Astrocyte (in vitro differentiated cells and primary cell): ENCODE measurements at regions not wholly inside any gene's neighbourhood (a gene's known extent, or its start where the extent isn't known, plus 50 kb on each side); places are given as distances from the start of the nearest gene placed in this dataset.
A peak's percentile ranks its signal among the peaks of the same experiment; 100 is the strongest.

Experiments
- DNase-seq: peaks from one replicate; pipeline ENCODE4 v3.0.0-alpha.2; 2010; ENCODE audit warnings: low read depth
- FAIRE-seq: peaks from 2 replicates; lab custom pipeline; 2011; peaks lifted over from hg19 to GRCh38; lab: Jason Lieb, UNC
- H2AFZ ChIP-seq: 2 replicates; pipeline ENCODE4 v1.6.0; 2012; ENCODE audit warnings: low read depth, low read length, inconsistent platforms
- H3K27ac ChIP-seq: 2 replicates; pipeline ENCODE4 v1.5.1; 2011; ENCODE audit warnings: low read depth, low read length, inconsistent platforms
- H3K27me3 ChIP-seq: 2 replicates; pipeline ENCODE4 v1.6.0; 2011; ENCODE audit warnings: low read length, inconsistent platforms; ENCODE audit not compliant: insufficient read depth
- H3K36me3 ChIP-seq: 2 replicates; pipeline ENCODE4 v1.5.1; 2011; ENCODE audit warnings: low read length, inconsistent platforms; ENCODE audit not compliant: insufficient read depth
- H3K4me1 ChIP-seq: 2 replicates; pipeline ENCODE4 v1.5.1; 2011; ENCODE audit warnings: low read length, inconsistent platforms; ENCODE audit not compliant: insufficient read depth
- H3K4me2 ChIP-seq: 2 replicates; pipeline ENCODE4 v1.6.0; 2012; ENCODE audit warnings: low read length, inconsistent platforms
- H3K4me3 ChIP-seq: 2 replicates; pipeline ENCODE4 v1.5.1; 2011; ENCODE audit warnings: low read depth, mild to moderate bottlenecking, low read length, inconsistent platforms; ENCODE audit not compliant: insufficient read depth
- H3K79me2 ChIP-seq: 2 replicates; pipeline ENCODE4 v1.6.0; 2012; ENCODE audit warnings: mild to moderate bottlenecking, low read length, inconsistent platforms; ENCODE audit not compliant: insufficient read depth
- H3K9ac ChIP-seq: 2 replicates; pipeline ENCODE4 v1.6.0; 2012; ENCODE audit warnings: mild to moderate bottlenecking, low read length, inconsistent platforms
- H3K9me3 ChIP-seq: 2 replicates; pipeline ENCODE4 v1.5.1; 2012; ENCODE audit warnings: low read depth, mild to moderate bottlenecking, low read length, inconsistent platforms; ENCODE audit not compliant: insufficient read depth
- H4K20me1 ChIP-seq: 2 replicates; pipeline ENCODE4 v1.6.0; 2012; ENCODE audit warnings: low read length, inconsistent platforms; ENCODE audit not compliant: insufficient read depth
- H3K27ac Mint-ChIP-seq: one replicate; pipeline ENCODE4 v1.8.0; 2021; ENCODE audit warnings: mild to moderate bottlenecking, mixed read lengths; ENCODE audit not compliant: unreplicated experiment
- H3K27me3 Mint-ChIP-seq: one replicate; pipeline ENCODE4 v1.8.0; 2021; ENCODE audit warnings: low read depth, mixed read lengths; ENCODE audit not compliant: unreplicated experiment
- H3K36me3 Mint-ChIP-seq: one replicate; pipeline ENCODE4 v1.8.0; 2021; ENCODE audit warnings: low read depth, mixed read lengths; ENCODE audit not compliant: unreplicated experiment
- H3K4me1 Mint-ChIP-seq: one replicate; pipeline ENCODE4 v1.8.0; 2021; ENCODE audit warnings: low read depth, mixed read lengths; ENCODE audit not compliant: unreplicated experiment
- H3K4me3 Mint-ChIP-seq: one replicate; pipeline ENCODE4 v1.8.0; 2021; ENCODE audit warnings: mild to moderate bottlenecking, moderate library complexity, mixed read lengths; ENCODE audit not compliant: unreplicated experiment
- H3K9me3 Mint-ChIP-seq: one replicate; pipeline ENCODE4 v1.8.0; 2021; ENCODE audit warnings: mild to moderate bottlenecking, mixed read lengths; ENCODE audit not compliant: unreplicated experiment
- EZH2 ChIP-seq: IDR thresholded peaks from 2 replicates; pipeline ENCODE4 v1.6.1; 2012; ENCODE audit warnings: mild to moderate bottlenecking, low read length, inconsistent platforms; ENCODE audit not compliant: insufficient read depth
- TF ChIP-seq, protein P1 (sequence below): IDR thresholded peaks from 2 replicates; pipeline ENCODE4 v1.5.1; 2011; ENCODE audit warnings: low read depth, mild to moderate bottlenecking, inconsistent platforms, low read length, moderate library complexity; ENCODE audit not compliant: insufficient read depth

- H3K4me1 Mint-ChIP-seq: peaks cover 26% of the 10 kb centered on the region
Observed at GRCh38 chr7:114823290-114823689, 98.6 kb upstream of the MDFIC start.

DNA sequence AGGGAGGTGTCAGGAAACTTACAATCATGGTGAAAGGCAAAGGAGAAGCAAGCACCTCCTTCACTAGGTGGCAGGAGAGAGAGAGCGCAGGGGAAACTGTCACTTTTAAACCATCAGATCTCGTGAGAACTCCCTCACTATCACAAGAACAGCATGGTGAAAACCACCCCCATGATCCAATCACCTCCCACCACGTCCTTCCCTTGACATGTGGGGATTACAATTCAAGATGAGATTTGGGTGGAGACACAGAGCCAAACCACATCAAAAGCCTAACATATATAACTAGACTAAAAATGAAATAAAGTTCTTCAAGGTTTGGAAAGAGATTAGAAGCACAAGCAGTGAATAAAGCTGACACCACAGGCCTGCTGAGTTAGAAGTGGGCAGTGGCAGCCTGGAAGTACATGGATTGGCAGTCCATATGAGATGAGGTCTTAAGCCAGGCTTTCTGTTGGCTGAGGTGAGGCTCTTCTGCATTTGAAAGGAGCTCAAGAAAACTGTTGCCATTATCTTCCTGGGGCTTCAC lies 96.4 kb upstream of the MDFIC start:
- Histone ChIP-seq H3K9me3 (no peaks in the 10 kb centered on the region), H3K79me2 (no peaks in the 10 kb centered on the region), H2AFZ (no peak overlapping the region), H3K9ac (no peak overlapping the region), H3K36me3 (no peaks in the 10 kb centered on the region), H3K4me1 (no peaks in the 10 kb centered on the region), H3K4me2 (no peak overlapping the region), H3K27me3 (no peaks in the 10 kb centered on the region), H4K20me1 (no peaks in the 10 kb centered on the region), H3K27ac (no peak overlapping the region), H3K4me3 (no peak overlapping the region)
- Mint-ChIP-seq H3K27ac (no peak overlapping the region), H3K9me3 (peaks cover 4% of the 10 kb centered on the region), H3K36me3 (no peaks in the 10 kb centered on the region), H3K27me3 (no peaks in the 10 kb centered on the region), H3K4me3 (no peak overlapping the region), H3K4me1 (peaks cover 13% of the 10 kb centered on the region)
- DNase-seq (no peak), FAIRE-seq (no peak)
- TF ChIP-seq EZH2: no peak
- TF ChIP-seq, protein P1, sequence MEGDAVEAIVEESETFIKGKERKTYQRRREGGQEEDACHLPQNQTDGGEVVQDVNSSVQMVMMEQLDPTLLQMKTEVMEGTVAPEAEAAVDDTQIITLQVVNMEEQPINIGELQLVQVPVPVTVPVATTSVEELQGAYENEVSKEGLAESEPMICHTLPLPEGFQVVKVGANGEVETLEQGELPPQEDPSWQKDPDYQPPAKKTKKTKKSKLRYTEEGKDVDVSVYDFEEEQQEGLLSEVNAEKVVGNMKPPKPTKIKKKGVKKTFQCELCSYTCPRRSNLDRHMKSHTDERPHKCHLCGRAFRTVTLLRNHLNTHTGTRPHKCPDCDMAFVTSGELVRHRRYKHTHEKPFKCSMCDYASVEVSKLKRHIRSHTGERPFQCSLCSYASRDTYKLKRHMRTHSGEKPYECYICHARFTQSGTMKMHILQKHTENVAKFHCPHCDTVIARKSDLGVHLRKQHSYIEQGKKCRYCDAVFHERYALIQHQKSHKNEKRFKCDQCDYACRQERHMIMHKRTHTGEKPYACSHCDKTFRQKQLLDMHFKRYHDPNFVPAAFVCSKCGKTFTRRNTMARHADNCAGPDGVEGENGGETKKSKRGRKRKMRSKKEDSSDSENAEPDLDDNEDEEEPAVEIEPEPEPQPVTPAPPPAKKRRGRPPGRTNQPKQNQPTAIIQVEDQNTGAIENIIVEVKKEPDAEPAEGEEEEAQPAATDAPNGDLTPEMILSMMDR: no peak

More at GRCh38 chr7:114823290-114823689, 98.6 kb upstream of the MDFIC start:
- H3K27ac Mint-ChIP-seq: no peak overlapping the region
- H3K4me3 Mint-ChIP-seq: no peak overlapping the region
- no peaks in the 10 kb centered on the region for H3K36me3 Mint-ChIP-seq
- TF ChIP-seq, protein P1: no peak
- TF ChIP-seq EZH2: no peak
- peaks cover 4% of the 10 kb centered on the region for H3K9me3 Mint-ChIP-seq
- H3K79me2 ChIP-seq: no peaks in the 10 kb centered on the region
- H3K4me2 ChIP-seq: no peak overlapping the region
- FAIRE-seq: no peak
- no peak overlapping the region for H2AFZ ChIP-seq
- no peak overlapping the region for H3K4me3 ChIP-seq
- no peaks in the 10 kb centered on the region for H3K9me3 ChIP-seq
- DNase-seq: peak; percentile 23
- no peak overlapping the region for H3K9ac ChIP-seq
- H3K27me3 ChIP-seq: no peaks in the 10 kb centered on the region
- H4K20me1 ChIP-seq: no peaks in the 10 kb centered on the region
- peaks cover 14% of the 10 kb centered on the region for H3K4me1 ChIP-seq
- no peak overlapping the region for H3K27ac ChIP-seq
- H3K27me3 Mint-ChIP-seq: no peaks in the 10 kb centered on the region
- H3K36me3 ChIP-seq: no peaks in the 10 kb centered on the region

DNA sequence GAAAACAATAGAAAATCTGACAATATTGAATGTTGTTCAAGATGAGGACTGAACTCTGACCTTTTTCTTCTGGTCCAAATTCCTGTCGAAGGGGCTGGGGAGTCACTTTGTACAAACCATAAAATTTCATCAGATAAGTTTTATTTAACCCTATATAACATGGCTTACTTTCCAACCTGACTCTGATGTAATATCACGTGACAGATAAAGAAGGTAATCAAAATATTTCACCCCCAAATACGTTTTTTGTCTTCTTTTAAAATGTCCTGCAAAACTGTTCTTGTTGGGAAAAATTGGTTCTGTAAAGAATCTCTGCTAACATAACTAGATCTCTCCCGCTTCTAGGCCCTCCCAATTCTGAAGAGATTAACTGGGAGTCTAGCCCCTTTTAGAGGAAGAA lies 90.9 kb upstream of the MDFIC start:
- DNase-seq (no peak), FAIRE-seq (no peak)
- Mint-ChIP-seq H3K36me3 (no peaks in the 10 kb centered on the region), H3K4me3 (no peak overlapping the region), H3K27me3 (no peaks in the 10 kb centered on the region), H3K27ac (no peak overlapping the region), H3K9me3 (peaks cover 1% of the 10 kb centered on the region), H3K4me1 (no peaks in the 10 kb centered on the region)
- Histone ChIP-seq H3K4me3 (no peak overlapping the region), H3K79me2 (no peaks in the 10 kb centered on the region), H3K27ac (no peak overlapping the region), H3K36me3 (no peaks in the 10 kb centered on the region), H3K27me3 (no peaks in the 10 kb centered on the region), H4K20me1 (no peaks in the 10 kb centered on the region), H3K4me1 (no peaks in the 10 kb centered on the region), H3K9me3 (no peaks in the 10 kb centered on the region), H3K9ac (no peak overlapping the region), H3K4me2 (no peak overlapping the region), H2AFZ (no peak overlapping the region)
- no peak for TF ChIP-seq EZH2
- TF ChIP-seq, protein P1: no peak
